ENCODE measurements at regions not wholly inside any gene's neighbourhood (a gene's known extent, or its start where the extent isn't known, plus 50 kb on each side); places are given as distances from the start of the nearest gene placed in this dataset.

- TF ChIP-seq TAF1 (IDR thresholded peaks at IDR 0.05; ENCODE audit: low read depth, low read length) (no peak), POLR2A (IDR thresholded peaks at IDR 0.05; ENCODE audit: low read depth, low read length) (no peak), POLR2AphosphoS5 (IDR thresholded peaks at IDR 0.05; ENCODE audit: low read depth, low read length) (no peak), SPI1 (IDR thresholded peaks at IDR 0.05; ENCODE audit: low read depth, low read length) (no peak), POU2F2 (IDR thresholded peaks at IDR 0.05; ENCODE audit: low read depth, low read length) (no peak), PAX5 (IDR thresholded peaks at IDR 0.05; ENCODE audit: insufficient read depth, low read length, severe bottlenecking) (no peak)
Observed at GRCh38 chr5:116359592-116359991, 215.0 kb downstream of the SEMA6A start.
